Left lung (tissue), 4 donors: ENCODE measurements at regions not wholly inside any gene's neighbourhood (a gene's known extent, or its start where the extent isn't known, plus 50 kb on each side); places are given as distances from the start of the nearest gene placed in this dataset.

ENCODE experiments used
- ATAC-seq: fragments of 200-7000 bp; cut with Tn5 transposase; one replicate; pipeline ENCODE4 v1.9.1; 2020; ENCODE audit warnings: moderate library complexity
- DNase-seq, 4 donors: peaks; one replicate each; pipeline ENCODE4 v3.0.0-alpha.2; 2013 to 2020
- H3K27ac ChIP-seq, 2 donors: fragments of 200-600 bp; sonication (generic) in 1 of 2; one replicate each; pipeline versions ENCODE4 v1.5.0 to v1.8.0; 2020 to 2021
- H3K27me3 ChIP-seq, 2 donors: fragments of 200-600 bp; sonication (generic) in 1 of 2; one replicate each; pipeline versions ENCODE4 v1.5.0 to v1.8.0; 2020 to 2021
- H3K36me3 ChIP-seq, 2 donors: fragments of 200-600 bp; sonication (generic) in 1 of 2; one replicate each; pipeline versions ENCODE4 v1.5.0 to v1.8.0; 2020 to 2021
- H3K4me1 ChIP-seq, 2 donors: fragments of 200-600 bp; one replicate each; pipeline ENCODE4 v1.8.0; 2021
- H3K4me3 ChIP-seq, 2 donors: fragments of 200-600 bp; sonication (generic) in 1 of 2; one replicate each; pipeline versions ENCODE4 v1.5.0 to v1.8.0; 2020 to 2021; ENCODE audit warnings: mild to moderate bottlenecking in 1 of 2
- H3K9me3 ChIP-seq, 2 donors: fragments of 200-600 bp; sonication (generic) in 1 of 2; one replicate each; pipeline versions ENCODE4 v1.5.0 to v1.8.0; 2020 to 2021
- intact Hi-C, 2 donors: fragments of 100-400 bp; cut with DNase I; formaldehyde crosslinking; loops; one replicate each; pipeline versions ENCODE4 v1.11.2 to v1.14.2; 2022
- TF ChIP-seq, protein P1 (sequence below), 2 donors: fragments of 200-600 bp; sonication (generic) in 1 of 2; IDR thresholded peaks; one replicate each; pipeline versions ENCODE4 v1.5.0 to v1.8.0; 2021; ENCODE audit warnings: antibody characterized with exemption in 2 of 2
- donor health status: DM: no; HTN: yes; CAD: no.
- donor health status: DM: no; HTN: no; CAD: no.

DNA sequence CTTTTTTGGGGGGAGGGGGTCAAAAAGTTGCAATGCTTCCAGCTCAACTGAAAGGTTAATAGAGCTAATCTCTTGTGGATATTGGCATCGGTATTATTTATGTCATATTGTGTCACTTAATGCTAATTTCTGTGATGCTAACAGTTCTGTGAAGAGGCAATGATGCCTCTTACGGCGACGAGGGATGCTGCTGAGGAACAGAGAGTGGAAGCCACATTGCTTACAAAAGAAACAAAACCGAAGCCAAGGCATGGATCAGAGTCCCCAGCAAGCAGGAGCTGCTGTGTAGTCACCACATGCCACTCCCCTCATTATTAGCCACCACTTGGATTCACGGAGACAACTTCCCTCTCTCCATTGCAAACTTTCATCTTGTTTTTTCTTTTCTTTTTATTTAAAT, 536.5 kb upstream of the MGMT start:
- Histone ChIP-seq H3K36me3 (no peaks in the 10 kb centered on the region), H3K4me1 (peaks cover 0 to 3% of the 10 kb centered on the region in 2 donors), H3K27ac (no peak overlapping the region), H3K9me3 (no peaks in the 10 kb centered on the region), H3K27me3 (peaks cover 0 to 5% of the 10 kb centered on the region in 2 donors), H3K4me3 (no peak overlapping the region)
- ATAC-seq (no peak), DNase-seq (no peak)
- TF ChIP-seq, protein P1, sequence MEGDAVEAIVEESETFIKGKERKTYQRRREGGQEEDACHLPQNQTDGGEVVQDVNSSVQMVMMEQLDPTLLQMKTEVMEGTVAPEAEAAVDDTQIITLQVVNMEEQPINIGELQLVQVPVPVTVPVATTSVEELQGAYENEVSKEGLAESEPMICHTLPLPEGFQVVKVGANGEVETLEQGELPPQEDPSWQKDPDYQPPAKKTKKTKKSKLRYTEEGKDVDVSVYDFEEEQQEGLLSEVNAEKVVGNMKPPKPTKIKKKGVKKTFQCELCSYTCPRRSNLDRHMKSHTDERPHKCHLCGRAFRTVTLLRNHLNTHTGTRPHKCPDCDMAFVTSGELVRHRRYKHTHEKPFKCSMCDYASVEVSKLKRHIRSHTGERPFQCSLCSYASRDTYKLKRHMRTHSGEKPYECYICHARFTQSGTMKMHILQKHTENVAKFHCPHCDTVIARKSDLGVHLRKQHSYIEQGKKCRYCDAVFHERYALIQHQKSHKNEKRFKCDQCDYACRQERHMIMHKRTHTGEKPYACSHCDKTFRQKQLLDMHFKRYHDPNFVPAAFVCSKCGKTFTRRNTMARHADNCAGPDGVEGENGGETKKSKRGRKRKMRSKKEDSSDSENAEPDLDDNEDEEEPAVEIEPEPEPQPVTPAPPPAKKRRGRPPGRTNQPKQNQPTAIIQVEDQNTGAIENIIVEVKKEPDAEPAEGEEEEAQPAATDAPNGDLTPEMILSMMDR (IDR thresholded peaks at IDR 0.05), result no peak
- intact Hi-C loops, result no loop called here

DNA sequence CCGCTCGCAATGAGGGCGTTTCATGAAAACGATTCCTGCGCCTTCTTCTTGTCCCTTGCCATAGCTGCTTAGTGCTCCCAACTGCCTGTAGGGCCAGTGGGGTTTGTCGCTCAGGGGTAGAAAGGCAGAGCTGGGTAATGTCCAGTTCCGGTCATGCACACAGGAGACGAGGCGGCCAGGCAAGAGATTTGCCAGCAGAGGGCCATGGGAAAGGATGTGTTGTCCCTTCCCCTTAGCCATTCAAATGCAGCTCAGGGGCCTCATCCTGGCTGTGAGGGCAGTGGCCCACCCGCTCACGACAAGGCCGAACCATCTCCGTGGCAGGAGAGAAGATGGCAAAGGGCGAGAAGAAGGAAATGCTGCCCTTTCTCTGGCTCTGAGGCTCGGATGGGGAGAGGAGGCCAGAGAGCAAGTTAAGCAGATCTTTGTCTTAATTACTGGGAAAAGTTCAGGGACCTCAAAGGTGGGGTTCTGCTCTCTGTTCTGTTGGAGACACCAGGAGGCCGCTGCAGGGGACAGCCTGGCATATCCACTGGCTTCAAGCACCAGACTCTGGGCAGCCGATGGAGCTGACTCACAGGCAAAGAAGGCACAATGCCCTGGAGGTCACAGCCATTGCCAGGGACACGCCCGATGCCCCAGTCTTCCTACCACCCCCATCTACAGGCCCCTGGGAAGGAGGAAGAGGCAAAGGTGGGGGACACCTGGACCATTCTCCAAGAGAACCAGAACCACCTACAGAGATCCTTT, 534.8 kb upstream of the MGMT start:
- intact Hi-C loops, result no loop called here
- H3K27me3 ChIP-seq, result no peaks in the 10 kb centered on the region
- no peaks in the 10 kb centered on the region for H3K36me3 ChIP-seq
- H3K9me3 ChIP-seq, result no peaks in the 10 kb centered on the region
- TF ChIP-seq, protein P1 (IDR thresholded peaks at IDR 0.05), result no peak
- H3K4me1 ChIP-seq, result peaks cover 0 to 3% of the 10 kb centered on the region in 2 donors
- DNase-seq (no peak), ATAC-seq (no peak)
- H3K4me3 ChIP-seq, result no peak overlapping the region
- H3K27ac ChIP-seq, result no peak overlapping the region

DNA sequence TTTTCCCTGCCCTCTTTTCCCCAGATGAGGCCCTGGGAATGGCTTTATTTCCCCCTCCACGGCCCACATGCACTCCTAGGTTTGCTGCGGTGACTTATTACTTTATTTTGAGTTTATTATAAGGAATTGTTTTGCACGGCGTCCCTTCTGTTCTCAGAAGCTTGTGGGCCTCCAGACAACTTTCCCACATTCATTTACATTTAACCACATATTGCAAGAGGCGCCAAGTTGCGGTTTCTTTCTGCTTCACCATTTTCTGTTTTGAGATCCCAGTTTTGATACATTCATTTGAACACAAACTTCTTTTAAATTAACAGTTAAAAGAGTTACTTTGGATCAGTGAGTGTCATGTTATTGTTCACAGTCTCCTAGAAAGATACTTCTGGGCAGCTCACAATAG, 532.5 kb upstream of the MGMT start:
- DNase-seq (no peak), ATAC-seq (no peak)
- Histone ChIP-seq H3K4me3 (no peak overlapping the region), H3K9me3 (no peaks in the 10 kb centered on the region), H3K36me3 (no peaks in the 10 kb centered on the region), H3K4me1 (no peaks in the 10 kb centered on the region), H3K27ac (no peak overlapping the region), H3K27me3 (no peaks in the 10 kb centered on the region)
- TF ChIP-seq, protein P1 (IDR thresholded peaks at IDR 0.05), result no peak
- intact Hi-C loops, result no loop called here

DNA sequence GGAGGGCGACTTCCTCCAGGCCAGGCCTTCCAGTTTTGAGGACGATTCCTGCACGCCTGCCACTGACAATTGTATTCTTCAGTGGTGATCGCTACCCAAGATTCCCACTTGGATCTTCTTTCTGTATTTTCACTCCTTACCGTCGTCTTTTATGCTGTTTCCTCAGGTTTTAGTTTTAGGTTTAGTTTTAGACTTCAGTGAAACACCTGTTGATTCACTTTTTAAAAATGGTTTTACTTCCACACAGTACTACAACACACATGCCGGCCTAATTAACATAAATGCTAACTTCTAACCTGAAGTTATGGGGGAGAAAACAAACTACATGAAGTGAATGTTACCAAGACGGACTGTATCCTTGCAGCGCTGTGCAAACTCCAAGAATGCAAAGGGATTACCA, 530.6 kb upstream of the MGMT start:
- H3K4me3 ChIP-seq, result no peak overlapping the region
- no peak for ATAC-seq
- DNase-seq, result no peak
- TF ChIP-seq, protein P1 (IDR thresholded peaks at IDR 0.05), result no peak
- H3K4me1 ChIP-seq, result no peaks in the 10 kb centered on the region
- intact Hi-C loops, result no loop called here
- H3K9me3 ChIP-seq, result no peaks in the 10 kb centered on the region
- no peaks in the 10 kb centered on the region for H3K36me3 ChIP-seq
- H3K27ac ChIP-seq, result no peak overlapping the region
- H3K27me3 ChIP-seq, result no peaks in the 10 kb centered on the region

DNA sequence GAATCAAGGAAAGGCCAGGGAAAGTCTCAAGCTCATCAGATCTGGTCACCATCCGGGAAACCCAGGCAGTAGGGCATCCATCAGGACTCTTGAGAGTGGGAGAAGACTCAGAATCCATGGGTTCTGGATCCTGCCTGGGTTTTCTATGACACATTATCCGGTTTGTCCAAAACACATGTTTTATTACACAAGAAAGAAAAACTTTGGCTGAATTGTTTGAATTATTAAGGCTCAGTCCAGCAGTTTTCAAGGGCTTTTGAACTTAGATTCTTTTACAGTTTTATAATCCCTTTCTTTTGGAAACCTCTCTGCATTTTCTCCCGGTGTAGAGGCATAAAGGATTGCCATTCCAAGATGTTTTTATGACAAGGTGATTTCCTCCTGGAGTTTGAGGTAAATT, 528.5 kb upstream of the MGMT start:
- intact Hi-C loops, result no loop called here
- no peaks in the 10 kb centered on the region for H3K4me1 ChIP-seq
- no peaks in the 10 kb centered on the region for H3K27me3 ChIP-seq
- H3K4me3 ChIP-seq, result no peak overlapping the region
- no peak overlapping the region for H3K27ac ChIP-seq
- TF ChIP-seq, protein P1 (IDR thresholded peaks at IDR 0.05), result no peak
- no peak for DNase-seq
- H3K9me3 ChIP-seq, result no peaks in the 10 kb centered on the region
- ATAC-seq, result no peak
- no peaks in the 10 kb centered on the region for H3K36me3 ChIP-seq
